ENCODE measurements at regions not wholly inside any gene's neighbourhood (a gene's known extent, or its start where the extent isn't known, plus 50 kb on each side); places are given as distances from the start of the nearest gene placed in this dataset.
A peak's percentile ranks its signal among the peaks of the same experiment; 100 is the strongest.

DNA sequence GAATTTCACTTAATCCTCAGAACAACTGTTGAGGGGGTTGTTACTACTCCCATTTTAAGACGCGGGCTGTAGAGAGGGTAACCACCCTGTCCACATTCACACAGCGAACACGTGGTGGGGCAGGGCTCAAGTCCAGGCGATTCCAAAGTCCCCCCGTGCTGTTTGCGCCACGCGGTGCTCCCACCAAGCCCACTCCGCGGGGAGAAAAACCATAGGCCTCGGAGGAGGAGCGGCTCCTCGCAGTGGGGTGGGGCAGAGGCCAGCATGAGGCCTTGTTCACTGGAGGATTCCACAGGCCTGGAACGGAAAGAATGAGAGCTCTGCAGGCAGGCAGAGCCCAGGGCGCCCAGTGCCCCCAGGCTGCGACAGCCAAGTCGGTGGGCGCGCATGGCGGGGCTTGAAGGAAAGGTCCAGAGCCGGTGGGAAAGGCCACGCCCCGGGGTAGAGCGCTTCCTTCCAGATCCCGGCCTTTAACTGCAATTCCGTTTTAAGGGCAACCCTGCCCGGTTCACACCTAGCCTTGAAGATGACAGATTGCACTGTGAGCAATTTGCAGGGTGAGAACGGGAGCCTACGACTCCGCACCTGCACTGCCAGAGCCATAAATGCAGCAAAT is 161.8 kb upstream of the TBL1XR1 start:
- TF ChIP-seq, protein P1, sequence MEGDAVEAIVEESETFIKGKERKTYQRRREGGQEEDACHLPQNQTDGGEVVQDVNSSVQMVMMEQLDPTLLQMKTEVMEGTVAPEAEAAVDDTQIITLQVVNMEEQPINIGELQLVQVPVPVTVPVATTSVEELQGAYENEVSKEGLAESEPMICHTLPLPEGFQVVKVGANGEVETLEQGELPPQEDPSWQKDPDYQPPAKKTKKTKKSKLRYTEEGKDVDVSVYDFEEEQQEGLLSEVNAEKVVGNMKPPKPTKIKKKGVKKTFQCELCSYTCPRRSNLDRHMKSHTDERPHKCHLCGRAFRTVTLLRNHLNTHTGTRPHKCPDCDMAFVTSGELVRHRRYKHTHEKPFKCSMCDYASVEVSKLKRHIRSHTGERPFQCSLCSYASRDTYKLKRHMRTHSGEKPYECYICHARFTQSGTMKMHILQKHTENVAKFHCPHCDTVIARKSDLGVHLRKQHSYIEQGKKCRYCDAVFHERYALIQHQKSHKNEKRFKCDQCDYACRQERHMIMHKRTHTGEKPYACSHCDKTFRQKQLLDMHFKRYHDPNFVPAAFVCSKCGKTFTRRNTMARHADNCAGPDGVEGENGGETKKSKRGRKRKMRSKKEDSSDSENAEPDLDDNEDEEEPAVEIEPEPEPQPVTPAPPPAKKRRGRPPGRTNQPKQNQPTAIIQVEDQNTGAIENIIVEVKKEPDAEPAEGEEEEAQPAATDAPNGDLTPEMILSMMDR (IDR thresholded peaks at IDR 0.05; ENCODE audit: low read depth, low read length, missing input control) = no peak
- peak in 1 of 2 donors; percentile 10 for TF ChIP-seq EGR1 (IDR thresholded peaks at IDR 0.05; ENCODE audit: low read depth in 2 of 2)
- TF ChIP-seq, protein P2, sequence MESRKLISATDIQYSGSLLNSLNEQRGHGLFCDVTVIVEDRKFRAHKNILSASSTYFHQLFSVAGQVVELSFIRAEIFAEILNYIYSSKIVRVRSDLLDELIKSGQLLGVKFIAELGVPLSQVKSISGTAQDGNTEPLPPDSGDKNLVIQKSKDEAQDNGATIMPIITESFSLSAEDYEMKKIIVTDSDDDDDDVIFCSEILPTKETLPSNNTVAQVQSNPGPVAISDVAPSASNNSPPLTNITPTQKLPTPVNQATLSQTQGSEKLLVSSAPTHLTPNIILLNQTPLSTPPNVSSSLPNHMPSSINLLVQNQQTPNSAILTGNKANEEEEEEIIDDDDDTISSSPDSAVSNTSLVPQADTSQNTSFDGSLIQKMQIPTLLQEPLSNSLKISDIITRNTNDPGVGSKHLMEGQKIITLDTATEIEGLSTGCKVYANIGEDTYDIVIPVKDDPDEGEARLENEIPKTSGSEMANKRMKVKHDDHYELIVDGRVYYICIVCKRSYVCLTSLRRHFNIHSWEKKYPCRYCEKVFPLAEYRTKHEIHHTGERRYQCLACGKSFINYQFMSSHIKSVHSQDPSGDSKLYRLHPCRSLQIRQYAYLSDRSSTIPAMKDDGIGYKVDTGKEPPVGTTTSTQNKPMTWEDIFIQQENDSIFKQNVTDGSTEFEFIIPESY (IDR thresholded peaks at IDR 0.05) = no peak
- no peak for TF ChIP-seq YY1 (IDR thresholded peaks at IDR 0.05)
- no peak for TF ChIP-seq FOXA1 (IDR thresholded peaks at IDR 0.05)
